Left lung (tissue), 4 donors: ENCODE measurements at regions not wholly inside any gene's neighbourhood (a gene's known extent, or its start where the extent isn't known, plus 50 kb on each side); places are given as distances from the start of the nearest gene placed in this dataset.

Experiments
- ATAC-seq: fragments of 200-7000 bp; cut with Tn5 transposase; one replicate; pipeline ENCODE4 v1.9.1; 2020; ENCODE audit warnings: moderate library complexity
- DNase-seq, 4 donors: peaks; one replicate each; pipeline ENCODE4 v3.0.0-alpha.2; 2013 to 2020
- H3K27ac ChIP-seq, 2 donors: fragments of 200-600 bp; sonication (generic) in 1 of 2; one replicate each; pipeline versions ENCODE4 v1.5.0 to v1.8.0; 2020 to 2021
- H3K27me3 ChIP-seq, 2 donors: fragments of 200-600 bp; sonication (generic) in 1 of 2; one replicate each; pipeline versions ENCODE4 v1.5.0 to v1.8.0; 2020 to 2021
- H3K36me3 ChIP-seq, 2 donors: fragments of 200-600 bp; sonication (generic) in 1 of 2; one replicate each; pipeline versions ENCODE4 v1.5.0 to v1.8.0; 2020 to 2021
- H3K4me1 ChIP-seq, 2 donors: fragments of 200-600 bp; one replicate each; pipeline ENCODE4 v1.8.0; 2021
- H3K4me3 ChIP-seq, 2 donors: fragments of 200-600 bp; sonication (generic) in 1 of 2; one replicate each; pipeline versions ENCODE4 v1.5.0 to v1.8.0; 2020 to 2021; ENCODE audit warnings: mild to moderate bottlenecking in 1 of 2
- H3K9me3 ChIP-seq, 2 donors: fragments of 200-600 bp; sonication (generic) in 1 of 2; one replicate each; pipeline versions ENCODE4 v1.5.0 to v1.8.0; 2020 to 2021
- CTCF ChIP-seq, 2 donors: fragments of 200-600 bp; sonication (generic) in 1 of 2; IDR thresholded peaks; one replicate each; pipeline versions ENCODE4 v1.5.0 to v1.8.0; 2021; ENCODE audit warnings: antibody characterized with exemption in 2 of 2
- intact Hi-C, 2 donors: fragments of 100-400 bp; cut with DNase I; formaldehyde crosslinking; loops; one replicate each; pipeline versions ENCODE4 v1.11.2 to v1.14.2; 2022
- donor health status: DM: no; HTN: yes; CAD: no.
- donor health status: DM: no; HTN: no; CAD: no.

GRCh38 chr1:96633695-96634094 lies 87.9 kb upstream of the PTBP2 start:
- no peak overlapping the region for H3K27ac ChIP-seq
- H3K4me3 ChIP-seq, result no peak overlapping the region
- TF ChIP-seq CTCF (IDR thresholded peaks at IDR 0.05), result no peak
- DNase-seq (no peak), ATAC-seq (no peak)
- H3K27me3 ChIP-seq, result no peaks in the 10 kb centered on the region
- H3K9me3 ChIP-seq, result no peaks in the 10 kb centered on the region
- H3K4me1 ChIP-seq, result no peaks in the 10 kb centered on the region
- no peaks in the 10 kb centered on the region for H3K36me3 ChIP-seq
- intact Hi-C loops, result no loop called here

DNA sequence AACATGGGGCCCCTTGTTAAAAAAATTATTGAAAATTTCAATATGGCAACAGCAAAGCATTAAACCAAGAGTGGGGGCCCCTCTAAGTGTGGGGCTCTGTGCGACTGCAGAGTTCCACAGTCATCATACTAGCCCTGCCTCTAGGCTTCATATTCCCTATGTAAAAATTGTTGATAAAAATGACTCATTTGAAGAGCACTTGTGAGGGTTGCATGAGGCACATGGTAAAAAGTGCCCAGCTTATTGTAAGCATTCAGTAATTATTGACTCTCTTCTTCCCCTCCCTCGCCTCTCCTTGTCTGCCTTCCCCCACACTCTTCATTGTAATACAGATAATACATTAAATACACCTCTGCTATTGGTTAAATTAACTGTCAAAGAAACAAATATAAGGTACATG lies 86.7 kb upstream of the PTBP2 start:
- no peaks in the 10 kb centered on the region for H3K36me3 ChIP-seq
- no peak for TF ChIP-seq CTCF (IDR thresholded peaks at IDR 0.05)
- H3K27me3 ChIP-seq, result no peaks in the 10 kb centered on the region
- H3K4me3 ChIP-seq, result no peak overlapping the region
- intact Hi-C loops, result no loop called here
- ATAC-seq (peak; percentile 85), DNase-seq (no peak)
- no peak overlapping the region for H3K27ac ChIP-seq
- no peaks in the 10 kb centered on the region for H3K4me1 ChIP-seq
- no peaks in the 10 kb centered on the region for H3K9me3 ChIP-seq

- Histone ChIP-seq H3K9me3 (no peaks in the 10 kb centered on the region), H3K27me3 (no peaks in the 10 kb centered on the region), H3K27ac (no peak overlapping the region), H3K4me1 (no peaks in the 10 kb centered on the region), H3K36me3 (no peaks in the 10 kb centered on the region), H3K4me3 (no peak overlapping the region)
- intact Hi-C loops, result no loop called here
- peak in 1 of 4 donors; percentile 40 for DNase-seq
- no peak for ATAC-seq
- TF ChIP-seq CTCF (IDR thresholded peaks at IDR 0.05), result no peak
Observed at GRCh38 chr1:96641282-96641681, 80.3 kb upstream of the PTBP2 start.

- DNase-seq, result no peak
- no peak for ATAC-seq
- no peak for TF ChIP-seq CTCF (IDR thresholded peaks at IDR 0.05)
- Histone ChIP-seq H3K27me3 (no peaks in the 10 kb centered on the region), H3K4me1 (no peaks in the 10 kb centered on the region), H3K9me3 (no peaks in the 10 kb centered on the region), H3K27ac (no peak overlapping the region), H3K4me3 (no peak overlapping the region), H3K36me3 (no peaks in the 10 kb centered on the region)
- intact Hi-C loops, result no loop called here
Observed at GRCh38 chr1:96643519-96643918, 78.1 kb upstream of the PTBP2 start.

DNA sequence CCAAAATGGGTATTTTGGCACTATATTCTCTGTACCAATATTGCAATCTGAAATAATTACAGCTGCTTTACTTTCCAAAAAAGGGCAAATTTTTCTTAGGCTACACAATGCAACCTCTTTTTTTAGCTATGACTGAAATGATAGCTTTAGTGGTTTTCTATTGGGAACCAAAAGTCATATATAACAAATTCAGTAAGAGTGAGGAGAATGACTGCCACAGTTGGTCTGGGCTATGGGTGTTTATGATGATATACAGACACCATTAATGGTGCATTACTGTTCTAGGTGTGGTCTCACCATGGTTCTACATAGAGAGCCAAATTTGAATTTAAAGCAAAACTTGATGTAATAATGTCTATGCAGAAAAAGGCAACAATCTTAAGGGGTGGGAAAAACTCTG lies 72.3 kb upstream of the PTBP2 start:
- TF ChIP-seq CTCF (IDR thresholded peaks at IDR 0.05), result no peak
- DNase-seq, result no peak
- Histone ChIP-seq H3K27me3 (no peaks in the 10 kb centered on the region), H3K4me1 (no peaks in the 10 kb centered on the region), H3K4me3 (no peak overlapping the region), H3K36me3 (no peaks in the 10 kb centered on the region), H3K27ac (no peak overlapping the region), H3K9me3 (no peaks in the 10 kb centered on the region)
- ATAC-seq, result no peak
- intact Hi-C loops, result no loop called here
